ENCODE measurements at regions not wholly inside any gene's neighbourhood (a gene's known extent, or its start where the extent isn't known, plus 50 kb on each side); places are given as distances from the start of the nearest gene placed in this dataset.

- DNase-seq = no peak
- no peak for TF ChIP-seq CTCF (IDR thresholded peaks at IDR 0.05; ENCODE audit: unreplicated experiment)
- Mint-ChIP-seq H3K4me1 (ENCODE audit: low read depth, unreplicated experiment) (no peaks in the 10 kb centered on the region), H3K27me3 (ENCODE audit: unreplicated experiment) (no peaks in the 10 kb centered on the region), H3K36me3 (ENCODE audit: insufficient read depth, unreplicated experiment) (no peaks in the 10 kb centered on the region), H3K27ac (ENCODE audit: unreplicated experiment) (no peak overlapping the region), H3K4me3 (ENCODE audit: low read depth, unreplicated experiment) (no peak overlapping the region), H3K9me3 (ENCODE audit: low read depth, unreplicated experiment) (peaks cover 6% of the 10 kb centered on the region)
- intact Hi-C loops (cut with micrococcal nuclease; ENCODE audit: unreplicated experiment) = no loop called here
- BruUV-seq (replicated peaks) = no TSS peak
- CTCF ChIA-PET = no interaction called here
Observed at GRCh38 chr10:130941886-130942285, 369.6 kb downstream of the TCERG1L start.

- TF ChIP-seq CTCF (IDR thresholded peaks at IDR 0.05; ENCODE audit: unreplicated experiment) = no peak
- Mint-ChIP-seq H3K27me3 (ENCODE audit: unreplicated experiment) (no peaks in the 10 kb centered on the region), H3K4me1 (ENCODE audit: low read depth, unreplicated experiment) (no peaks in the 10 kb centered on the region), H3K9me3 (ENCODE audit: low read depth, unreplicated experiment) (peaks cover 10% of the 10 kb centered on the region), H3K4me3 (ENCODE audit: low read depth, unreplicated experiment) (no peak overlapping the region), H3K36me3 (ENCODE audit: insufficient read depth, unreplicated experiment) (no peaks in the 10 kb centered on the region), H3K27ac (ENCODE audit: unreplicated experiment) (no peak overlapping the region)
- no TSS peak for BruUV-seq (replicated peaks)
- DNase-seq = no peak
- intact Hi-C loops (cut with micrococcal nuclease; ENCODE audit: unreplicated experiment) = no loop called here
- CTCF ChIA-PET = no interaction called here
Observed at GRCh38 chr10:130952086-130952485, 359.4 kb downstream of the TCERG1L start.

- no peaks in the 10 kb centered on the region for H3K36me3 Mint-ChIP-seq (ENCODE audit: insufficient read depth, unreplicated experiment)
- CTCF ChIA-PET = no interaction called here
- no peak overlapping the region for H3K4me3 Mint-ChIP-seq (ENCODE audit: low read depth, unreplicated experiment)
- intact Hi-C loops (cut with micrococcal nuclease; ENCODE audit: unreplicated experiment) = no loop called here
- no peak for TF ChIP-seq CTCF (IDR thresholded peaks at IDR 0.05; ENCODE audit: unreplicated experiment)
- H3K27ac Mint-ChIP-seq (ENCODE audit: unreplicated experiment) = no peak overlapping the region
- no peaks in the 10 kb centered on the region for H3K27me3 Mint-ChIP-seq (ENCODE audit: unreplicated experiment)
- DNase-seq = no peak
- no TSS peak for BruUV-seq (replicated peaks)
- peaks cover 7% of the 10 kb centered on the region for H3K9me3 Mint-ChIP-seq (ENCODE audit: low read depth, unreplicated experiment)
- H3K4me1 Mint-ChIP-seq (ENCODE audit: low read depth, unreplicated experiment) = no peaks in the 10 kb centered on the region
Observed at GRCh38 chr10:130954326-130954905, 357.1 kb downstream of the TCERG1L start.

GRCh38 chr10:130956251-130956650 is 355.3 kb downstream of the TCERG1L start:
- CTCF ChIA-PET = no interaction called here
- BruUV-seq (replicated peaks) = no TSS peak
- Mint-ChIP-seq H3K27me3 (ENCODE audit: unreplicated experiment) (no peaks in the 10 kb centered on the region), H3K4me3 (ENCODE audit: low read depth, unreplicated experiment) (no peak overlapping the region), H3K36me3 (ENCODE audit: insufficient read depth, unreplicated experiment) (no peaks in the 10 kb centered on the region), H3K4me1 (ENCODE audit: low read depth, unreplicated experiment) (no peaks in the 10 kb centered on the region), H3K9me3 (ENCODE audit: low read depth, unreplicated experiment) (peaks cover 9% of the 10 kb centered on the region), H3K27ac (ENCODE audit: unreplicated experiment) (no peak overlapping the region)
- no peak for TF ChIP-seq CTCF (IDR thresholded peaks at IDR 0.05; ENCODE audit: unreplicated experiment)
- no peak for DNase-seq
- intact Hi-C loops (cut with micrococcal nuclease; ENCODE audit: unreplicated experiment) = no loop called here
